ENCODE measurements at regions not wholly inside any gene's neighbourhood (a gene's known extent, or its start where the extent isn't known, plus 50 kb on each side); places are given as distances from the start of the nearest gene placed in this dataset.

DNA sequence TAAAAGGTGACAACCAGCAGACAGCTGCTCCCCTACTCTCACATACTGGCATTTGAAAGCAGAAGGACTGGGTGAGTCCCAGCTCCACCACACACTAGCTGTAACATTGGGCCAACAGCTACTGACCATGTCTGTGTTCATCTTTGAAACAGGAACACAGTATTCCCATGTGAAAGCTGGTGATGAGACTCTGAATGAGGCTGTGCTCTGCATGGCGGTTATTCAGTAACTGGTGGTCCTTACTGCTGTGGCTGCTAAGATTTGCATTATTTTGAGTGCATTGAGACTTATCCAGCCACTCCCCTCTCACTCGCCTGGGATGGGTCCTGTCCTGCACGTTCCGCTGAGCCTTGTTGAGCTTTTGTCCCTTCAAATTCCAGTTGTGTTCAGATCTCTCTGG, 342.9 kb downstream of the FOXL1 start:
- TF ChIP-seq ZFX (IDR thresholded peaks at IDR 0.05; ENCODE audit: borderline replicate concordance): no peak
- TF ChIP-seq, protein P1, sequence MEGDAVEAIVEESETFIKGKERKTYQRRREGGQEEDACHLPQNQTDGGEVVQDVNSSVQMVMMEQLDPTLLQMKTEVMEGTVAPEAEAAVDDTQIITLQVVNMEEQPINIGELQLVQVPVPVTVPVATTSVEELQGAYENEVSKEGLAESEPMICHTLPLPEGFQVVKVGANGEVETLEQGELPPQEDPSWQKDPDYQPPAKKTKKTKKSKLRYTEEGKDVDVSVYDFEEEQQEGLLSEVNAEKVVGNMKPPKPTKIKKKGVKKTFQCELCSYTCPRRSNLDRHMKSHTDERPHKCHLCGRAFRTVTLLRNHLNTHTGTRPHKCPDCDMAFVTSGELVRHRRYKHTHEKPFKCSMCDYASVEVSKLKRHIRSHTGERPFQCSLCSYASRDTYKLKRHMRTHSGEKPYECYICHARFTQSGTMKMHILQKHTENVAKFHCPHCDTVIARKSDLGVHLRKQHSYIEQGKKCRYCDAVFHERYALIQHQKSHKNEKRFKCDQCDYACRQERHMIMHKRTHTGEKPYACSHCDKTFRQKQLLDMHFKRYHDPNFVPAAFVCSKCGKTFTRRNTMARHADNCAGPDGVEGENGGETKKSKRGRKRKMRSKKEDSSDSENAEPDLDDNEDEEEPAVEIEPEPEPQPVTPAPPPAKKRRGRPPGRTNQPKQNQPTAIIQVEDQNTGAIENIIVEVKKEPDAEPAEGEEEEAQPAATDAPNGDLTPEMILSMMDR (IDR thresholded peaks at IDR 0.05): no peak
- no peak overlapping the region for H3K27ac ChIP-seq

DNA sequence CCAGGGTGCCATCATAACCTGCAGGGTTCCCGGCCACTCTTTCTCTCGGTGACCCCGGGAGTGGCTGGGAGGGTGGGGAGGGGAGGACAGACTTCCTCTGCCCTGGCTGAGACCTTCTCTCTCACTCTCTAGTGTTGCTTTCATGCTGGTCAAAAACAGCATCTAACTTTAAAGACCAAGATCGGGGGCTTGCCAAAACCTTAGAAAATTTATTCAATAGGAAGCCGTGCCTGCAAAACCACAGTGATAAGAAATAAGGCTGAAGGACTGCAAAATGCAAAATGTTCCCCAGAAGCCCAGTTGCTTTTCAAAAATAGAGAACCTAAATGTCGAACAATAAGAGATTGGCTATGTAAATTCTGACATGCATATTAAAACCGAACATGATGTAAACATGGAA, 344.0 kb downstream of the FOXL1 start:
- TF ChIP-seq, protein P1 (IDR thresholded peaks at IDR 0.05): no peak
- TF ChIP-seq ZFX (IDR thresholded peaks at IDR 0.05; ENCODE audit: borderline replicate concordance): no peak
- H3K27ac ChIP-seq: no peak overlapping the region

DNA sequence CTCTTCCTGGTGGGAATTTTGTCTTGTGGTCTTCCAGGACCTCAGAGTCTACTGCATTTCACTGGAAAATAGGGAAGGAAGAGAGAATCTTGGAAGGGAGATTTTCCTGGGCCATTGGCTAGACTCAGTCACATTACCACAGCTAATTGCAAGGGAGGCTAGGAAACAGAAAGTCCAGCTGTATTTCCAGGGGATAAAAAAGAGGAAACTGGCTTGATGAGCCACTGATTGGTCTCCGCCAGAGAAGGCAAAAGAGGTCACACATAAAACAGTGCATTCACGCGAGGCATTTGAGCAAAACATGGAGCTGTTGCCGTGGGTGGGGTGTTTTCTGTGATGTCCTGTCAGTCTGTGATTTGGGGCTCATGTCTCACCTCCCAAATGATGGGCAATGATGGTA, 345.3 kb downstream of the FOXL1 start:
- TF ChIP-seq ZFX (IDR thresholded peaks at IDR 0.05; ENCODE audit: borderline replicate concordance): no peak
- TF ChIP-seq, protein P1 (IDR thresholded peaks at IDR 0.05): no peak
- no peak overlapping the region for H3K27ac ChIP-seq

DNA sequence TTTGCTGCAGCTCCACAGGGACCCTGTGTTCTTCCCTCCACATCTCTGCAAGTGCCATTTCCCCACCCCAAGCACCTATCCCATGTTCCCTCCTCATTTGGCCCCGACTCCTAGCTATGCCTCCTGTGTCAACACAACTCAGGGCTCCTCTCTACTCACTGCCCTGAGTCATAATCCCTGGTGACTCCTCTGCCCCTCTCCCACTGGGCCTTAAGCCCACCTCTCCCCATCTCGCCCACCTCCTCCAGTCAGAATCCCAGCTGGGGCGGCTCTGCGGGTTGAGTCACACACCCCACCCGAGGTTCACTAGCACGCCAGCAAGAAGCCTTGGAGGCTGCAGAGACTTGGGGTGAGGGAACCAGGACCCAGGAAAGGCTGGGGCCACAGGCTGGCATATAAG, 346.2 kb downstream of the FOXL1 start:
- no peak overlapping the region for H3K27ac ChIP-seq
- TF ChIP-seq ZFX (IDR thresholded peaks at IDR 0.05; ENCODE audit: borderline replicate concordance): no peak
- TF ChIP-seq, protein P1 (IDR thresholded peaks at IDR 0.05): no peak

DNA sequence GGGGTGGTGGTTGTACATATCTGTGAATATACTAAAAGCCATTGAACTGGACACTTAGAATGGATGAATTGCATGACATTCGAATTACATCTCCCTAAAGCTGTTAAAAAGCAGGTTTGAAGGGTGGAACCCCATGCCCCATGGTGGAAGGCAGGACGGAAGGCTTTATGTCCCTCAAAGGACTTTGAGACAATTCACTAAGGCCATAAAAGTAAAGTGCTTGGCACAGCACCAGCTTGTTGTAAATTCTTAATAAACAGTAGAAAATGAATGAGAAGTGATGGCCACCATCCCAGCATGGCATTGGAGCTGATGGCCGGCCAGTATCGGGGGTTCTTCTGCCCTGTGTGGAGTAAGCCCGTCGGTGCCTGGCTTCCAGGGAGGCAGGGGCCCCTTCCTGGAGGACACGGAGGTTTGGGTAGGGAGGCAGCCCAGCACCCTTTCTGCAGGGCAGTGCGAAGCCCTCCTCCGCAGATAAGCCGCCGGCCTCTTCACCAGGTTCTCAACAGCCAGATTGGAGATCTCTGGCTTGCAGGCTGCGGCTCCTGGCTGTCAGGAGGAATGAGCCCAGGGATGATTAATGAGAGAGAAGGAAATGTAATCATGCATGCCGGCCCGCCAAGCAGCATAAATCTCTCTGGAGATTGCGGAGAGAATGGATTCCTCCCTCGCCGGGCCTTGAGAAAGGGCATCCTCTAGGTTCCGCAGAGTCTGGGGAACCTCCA, 346.9 kb downstream of the FOXL1 start:
- TF ChIP-seq, protein P1 (IDR thresholded peaks at IDR 0.05): no peak
- no peak for TF ChIP-seq ZFX (IDR thresholded peaks at IDR 0.05; ENCODE audit: borderline replicate concordance)
- no peak overlapping the region for H3K27ac ChIP-seq

DNA sequence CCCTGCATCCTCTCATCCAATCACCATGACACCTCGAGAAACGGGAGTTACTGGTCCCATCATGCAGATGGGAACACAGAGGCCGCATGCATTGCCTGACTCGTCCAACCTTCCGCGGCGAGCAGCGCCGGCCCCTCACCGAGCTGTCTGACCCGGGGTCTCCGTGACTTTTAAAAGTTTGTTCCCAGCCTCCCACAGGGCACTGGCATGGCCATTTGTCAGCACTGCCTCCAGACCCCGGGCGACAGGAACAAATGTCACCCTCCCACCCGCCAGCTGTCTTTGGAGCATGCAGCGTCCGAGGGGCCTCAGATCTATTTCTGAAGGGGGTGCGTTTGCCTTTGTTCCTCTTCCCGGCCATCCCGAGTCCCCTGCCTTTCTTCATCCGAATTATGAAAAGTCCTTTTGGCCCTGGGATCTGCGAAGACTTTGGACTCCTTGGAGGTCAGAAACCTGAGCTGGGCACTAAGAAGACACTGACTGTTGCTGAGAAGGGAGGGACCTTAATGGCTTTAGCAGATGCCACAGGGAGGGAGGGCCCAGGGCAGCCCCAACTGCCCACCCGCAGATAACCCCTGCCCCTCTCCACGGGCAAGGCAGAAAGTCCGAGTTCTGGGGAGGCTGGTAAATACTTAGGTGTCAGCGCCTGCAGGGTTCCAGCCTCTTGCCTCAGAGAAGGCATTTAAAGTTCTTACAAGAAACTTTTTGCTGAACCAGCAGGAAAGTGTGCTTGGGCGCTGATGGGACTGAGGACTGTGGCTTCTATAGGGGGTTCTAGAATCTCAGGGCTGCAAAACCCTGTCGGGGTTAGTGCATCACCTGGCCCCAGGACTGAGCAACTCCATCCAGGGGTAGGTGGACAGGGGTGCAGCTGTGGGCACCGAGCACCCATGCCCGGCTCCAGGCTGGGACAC, 348.1 kb downstream of the FOXL1 start:
- TF ChIP-seq, protein P1 (IDR thresholded peaks at IDR 0.05): no peak
- no peak for TF ChIP-seq ZFX (IDR thresholded peaks at IDR 0.05; ENCODE audit: borderline replicate concordance)
- no peak overlapping the region for H3K27ac ChIP-seq

DNA sequence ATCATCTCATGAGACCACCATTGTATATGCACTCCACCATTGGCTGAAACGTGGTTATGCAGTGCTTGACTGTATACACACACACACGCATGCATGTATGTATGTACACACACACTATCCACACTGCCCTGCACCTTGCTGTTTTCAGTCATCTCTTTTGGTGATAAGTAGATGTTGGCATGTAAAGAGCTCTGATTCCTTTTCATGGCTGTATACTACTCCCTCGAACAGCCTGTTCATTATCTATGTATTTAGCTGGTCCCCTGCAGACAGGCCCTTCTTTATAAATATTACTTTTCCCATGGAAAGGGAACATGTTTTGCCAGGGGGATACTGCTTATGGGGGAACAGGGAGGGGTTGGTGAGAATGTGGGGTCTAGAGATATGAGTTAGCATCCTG, 349.4 kb downstream of the FOXL1 start:
- TF ChIP-seq, protein P1 (IDR thresholded peaks at IDR 0.05): no peak
- TF ChIP-seq ZFX (IDR thresholded peaks at IDR 0.05; ENCODE audit: borderline replicate concordance): no peak
- H3K27ac ChIP-seq: no peak overlapping the region

Measured in 22Rv1 (cell line).